Naive thymus-derived CD4-positive, alpha-beta T cell (primary cell): ENCODE measurements at regions not wholly inside any gene's neighbourhood (a gene's known extent, or its start where the extent isn't known, plus 50 kb on each side); places are given as distances from the start of the nearest gene placed in this dataset.
"Not testable (repeated sequence)": the region's sequence is repeated elsewhere in the genome, so short reads cannot be mapped to it uniquely, and the experiment has no call there.

Experiments
- ATAC-seq: fragments of 150-1000 bp; cut with Tn5 transposase; 2 replicates; pipeline ENCODE4 v1.10.0; 2021; ENCODE audit warnings: mild to moderate bottlenecking, moderate library complexity
- CTCF ChIA-PET: fragments of 350-600 bp; sonication (Branson Sonifier 250); formaldehyde crosslinking; loops from one replicate; lab custom pipeline; 2021; ENCODE audit warnings: antibody characterized with exemption; lab: Charles Lee
- POLR2A ChIA-PET: fragments of 350-600 bp; sonication (Branson Sonifier 250); formaldehyde crosslinking; loops from one replicate; lab custom pipeline; 2021; ENCODE audit warnings: antibody characterized with exemption, inconsistent platforms; lab: Charles Lee
- DNase-seq, 9 donors: peaks; one replicate each; pipeline versions ENCODE4 v3.0.0 to v3.0.0-alpha.2; 2020 to 2022; ENCODE audit warnings: mixed read lengths in 1 of 9
- H3K27ac ChIP-seq: one replicate; pipeline ENCODE4 v1.7.0; 2013; ENCODE audit warnings: mild to moderate bottlenecking, low read depth, low read length, moderate library complexity
- H3K27me3 ChIP-seq, 2 donors: one replicate each; pipeline ENCODE4 v1.7.0; 2013; ENCODE audit warnings: low read length in 2 of 2, mild to moderate bottlenecking in 2 of 2, moderate library complexity in 2 of 2; ENCODE audit not compliant: control insufficient read depth in 2 of 2, insufficient read depth in 2 of 2
- H3K36me3 ChIP-seq, 3 experiments: 1 replicate in 2 of 3; 2 replicates in 1 of 3; pipeline ENCODE4 v1.7.0; 2013; ENCODE audit warnings: low read length in 3 of 3, mild to moderate bottlenecking in 3 of 3, moderate library complexity in 1 of 3; ENCODE audit not compliant: insufficient read depth in 3 of 3, control insufficient read depth in 2 of 3
- H3K4me1 ChIP-seq, 2 donors: one replicate each; pipeline ENCODE4 v1.7.0; 2013; ENCODE audit warnings: low read length in 2 of 2, mild to moderate bottlenecking in 2 of 2, moderate library complexity in 1 of 2; ENCODE audit not compliant: control insufficient read depth in 2 of 2, insufficient read depth in 2 of 2
- H3K4me3 ChIP-seq: 2 replicates; pipeline ENCODE4 v1.7.0; 2013; ENCODE audit warnings: mild to moderate bottlenecking, low read length
- H3K9me3 ChIP-seq, 3 experiments: 1 replicate in 2 of 3; 2 replicates in 1 of 3; pipeline ENCODE4 v1.7.0; 2013; ENCODE audit warnings: low read length in 3 of 3; ENCODE audit not compliant: control insufficient read depth in 2 of 3
- H3K27ac Mint-ChIP-seq, 9 donors: one replicate each; pipeline ENCODE4 v1.8.0; 2020 to 2022; ENCODE audit warnings: mixed read lengths in 9 of 9, mild to moderate bottlenecking in 8 of 9, moderate library complexity in 5 of 9, inconsistent platforms in 2 of 9
- H3K27me3 Mint-ChIP-seq, 5 donors: one replicate each; pipeline ENCODE4 v1.8.0; 2021 to 2022; ENCODE audit warnings: mixed read lengths in 5 of 5, mild to moderate bottlenecking in 1 of 5
- H3K36me3 Mint-ChIP-seq, 5 donors: one replicate each; pipeline ENCODE4 v1.8.0; 2020 to 2022; ENCODE audit warnings: mixed read lengths in 5 of 5, mild to moderate bottlenecking in 3 of 5, inconsistent platforms in 1 of 5
- H3K4me1 Mint-ChIP-seq, 7 donors: one replicate each; pipeline ENCODE4 v1.8.0; 2020 to 2022; ENCODE audit warnings: mixed read lengths in 7 of 7, mild to moderate bottlenecking in 3 of 7, inconsistent platforms in 1 of 7
- H3K4me3 Mint-ChIP-seq, 10 donors: one replicate each; pipeline ENCODE4 v1.8.0; 2020 to 2022; ENCODE audit warnings: mild to moderate bottlenecking in 10 of 10, mixed read lengths in 10 of 10, moderate library complexity in 6 of 10, inconsistent platforms in 2 of 10
- H3K9me3 Mint-ChIP-seq, 11 donors: one replicate each; pipeline ENCODE4 v1.8.0; 2020 to 2022; ENCODE audit warnings: mixed read lengths in 11 of 11, mild to moderate bottlenecking in 4 of 11, inconsistent platforms in 1 of 11, moderate library complexity in 1 of 11
- intact Hi-C, 2 donors: fragments of 100-400 bp; cut with micrococcal nuclease; formaldehyde crosslinking; loops; one replicate each; pipeline ENCODE4 v1.15.1; 2023

- Mint-ChIP-seq H3K27me3 (peaks cover 0 to 8% (median 0%) of the 10 kb centered on the region in 5 donors), H3K4me1 (peaks cover 3 to 13% (median 10%) of the 10 kb centered on the region in 7 donors), H3K4me3 (no peak overlapping the region), H3K36me3 (peaks cover 0 to 10% (median 0%) of the 10 kb centered on the region in 5 donors), H3K9me3 (peaks cover 0 to 4% (median 0%) of the 10 kb centered on the region in 11 donors), H3K27ac (peak overlapping the region in 1 of 9 donors; percentile 15)
- no peaks in the 10 kb centered on the region for H3K27me3 ChIP-seq
- CTCF ChIA-PET: no interaction called here
- no peaks in the 10 kb centered on the region for H3K9me3 ChIP-seq
- ATAC-seq (no peak), DNase-seq (no peak)
- no peaks in the 10 kb centered on the region for H3K36me3 ChIP-seq
- intact Hi-C loops: no loop called here
- no peaks in the 10 kb centered on the region for H3K4me1 ChIP-seq
- POLR2A ChIA-PET: no interaction called here
- no peak overlapping the region for H3K27ac ChIP-seq
- H3K4me3 ChIP-seq: no peak overlapping the region
Observed at GRCh38 chr9:625613-626012, 215.9 kb upstream of the DMRT1 start.

- POLR2A ChIA-PET, H3K27me3 Mint-ChIP-seq, H3K4me3 ChIP-seq, ATAC-seq, H3K9me3 ChIP-seq, H3K27ac ChIP-seq, DNase-seq, H3K27me3 ChIP-seq, H3K4me1 ChIP-seq, H3K36me3 ChIP-seq, H3K9me3 Mint-ChIP-seq, H3K4me3 Mint-ChIP-seq, H3K36me3 Mint-ChIP-seq, intact Hi-C loops: not testable (repeated sequence)
- CTCF ChIA-PET: interaction anchor here (1.0 kb wide), 1 partner anchor 177 kb away, joined by 3 read pairs; no protein-coding TSS in a partner anchor
- peak overlapping the region in 1 of 9 donors; percentile 15 for H3K27ac Mint-ChIP-seq
- H3K4me1 Mint-ChIP-seq: peaks cover 6 to 18% (median 14%) of the 10 kb centered on the region in 7 donors
Observed at GRCh38 chr9:626114-626513, 215.4 kb upstream of the DMRT1 start.

GRCh38 chr9:626596-626995 is 214.9 kb upstream of the DMRT1 start:
- ChIA-PET CTCF (interaction anchor here (1.0 kb wide), 1 partner anchor 177 kb away, joined by 3 read pairs; no protein-coding TSS in a partner anchor), POLR2A (no interaction called here)
- Histone ChIP-seq H3K27me3 (no peaks in the 10 kb centered on the region), H3K27ac (no peak overlapping the region), H3K4me1 (peaks cover 0 to 5% of the 10 kb centered on the region in 2 donors), H3K9me3 (no peaks in the 10 kb centered on the region), H3K36me3 (no peaks in the 10 kb centered on the region), H3K4me3 (no peak overlapping the region)
- peaks cover 0 to 4% (median 0%) of the 10 kb centered on the region in 11 donors for H3K9me3 Mint-ChIP-seq
- peaks cover 0 to 8% (median 0%) of the 10 kb centered on the region in 5 donors for H3K27me3 Mint-ChIP-seq
- H3K36me3 Mint-ChIP-seq: peaks cover 0 to 8% (median 0%) of the 10 kb centered on the region in 5 donors
- ATAC-seq (no peak), DNase-seq (no peak)
- H3K27ac Mint-ChIP-seq: peak overlapping the region in 2 of 9 donors; percentile 19 to 34
- peaks cover 11 to 23% (median 19%) of the 10 kb centered on the region in 7 donors for H3K4me1 Mint-ChIP-seq
- intact Hi-C loops: no loop called here
- H3K4me3 Mint-ChIP-seq: no peak overlapping the region

GRCh38 chr9:627336-627970 is 214.0 kb upstream of the DMRT1 start:
- Mint-ChIP-seq H3K27me3 (peaks cover 0 to 8% (median 0%) of the 10 kb centered on the region in 5 donors), H3K36me3 (peaks cover 0 to 5% (median 0%) of the 10 kb centered on the region in 5 donors), H3K27ac (peak overlapping the region in 2 of 9 donors; percentile 52 to 59), H3K9me3 (peaks cover 0 to 4% (median 2%) of the 10 kb centered on the region in 11 donors), H3K4me3 (no peak overlapping the region), H3K4me1 (peaks cover 13 to 30% (median 25%) of the 10 kb centered on the region in 7 donors)
- POLR2A ChIA-PET: no interaction called here
- H3K27me3 ChIP-seq: no peaks in the 10 kb centered on the region
- no peak overlapping the region for H3K4me3 ChIP-seq
- CTCF ChIA-PET: interaction anchor here (1.0 kb wide), 1 partner anchor 176 kb away, joined by 3 read pairs; no protein-coding TSS in a partner anchor
- no peak for DNase-seq
- intact Hi-C loops: no loop called here
- no peaks in the 10 kb centered on the region for H3K36me3 ChIP-seq
- no peaks in the 10 kb centered on the region for H3K9me3 ChIP-seq
- H3K27ac ChIP-seq: no peak overlapping the region
- H3K4me1 ChIP-seq: peaks cover 0 to 9% of the 10 kb centered on the region in 2 donors
- ATAC-seq: no peak

- peaks cover 0 to 9% (median 3%) of the 10 kb centered on the region in 5 donors for H3K36me3 Mint-ChIP-seq
- no peaks in the 10 kb centered on the region for H3K36me3 ChIP-seq
- POLR2A ChIA-PET: no interaction called here
- DNase-seq: no peak
- H3K9me3 Mint-ChIP-seq: peaks cover 0 to 5% (median 2%) of the 10 kb centered on the region in 11 donors
- H3K9me3 ChIP-seq: no peaks in the 10 kb centered on the region
- CTCF ChIA-PET: no interaction called here
- ATAC-seq: no peak
- peaks cover 0 to 3% (median 0%) of the 10 kb centered on the region in 5 donors for H3K27me3 Mint-ChIP-seq
- no peak overlapping the region for H3K4me3 ChIP-seq
- peak overlapping the region in 1 of 9 donors; percentile 5 for H3K27ac Mint-ChIP-seq
- H3K27me3 ChIP-seq: no peaks in the 10 kb centered on the region
- peaks cover 13 to 30% (median 25%) of the 10 kb centered on the region in 7 donors for H3K4me1 Mint-ChIP-seq
- no peak overlapping the region for H3K4me3 Mint-ChIP-seq
- H3K4me1 ChIP-seq: peaks cover 0 to 9% of the 10 kb centered on the region in 2 donors
- intact Hi-C loops: no loop called here
- H3K27ac ChIP-seq: no peak overlapping the region
Observed at GRCh38 chr9:629146-629545, 212.4 kb upstream of the DMRT1 start.

- Histone ChIP-seq H3K36me3 (no peaks in the 10 kb centered on the region), H3K4me1 (peaks cover 0 to 9% of the 10 kb centered on the region in 2 donors), H3K4me3 (no peak overlapping the region), H3K27ac (no peak overlapping the region), H3K9me3 (no peaks in the 10 kb centered on the region), H3K27me3 (no peaks in the 10 kb centered on the region)
- peak overlapping the region in 5 of 10 donors; percentile 3 to 38 (median 25) for H3K4me3 Mint-ChIP-seq
- H3K27ac Mint-ChIP-seq: no peak overlapping the region
- intact Hi-C loops: loop anchor here in 1 of 2 donors (10.0 kb wide), 1 partner anchor 46 kb away; no protein-coding TSS in a partner anchor
- ATAC-seq (no peak), DNase-seq (no peak)
- H3K4me1 Mint-ChIP-seq: peaks cover 13 to 30% (median 25%) of the 10 kb centered on the region in 7 donors
- peaks cover 0 to 3% (median 0%) of the 10 kb centered on the region in 5 donors for H3K27me3 Mint-ChIP-seq
- H3K36me3 Mint-ChIP-seq: peaks cover 0 to 9% (median 3%) of the 10 kb centered on the region in 5 donors
- POLR2A ChIA-PET: no interaction called here
- H3K9me3 Mint-ChIP-seq: peaks cover 0 to 5% (median 2%) of the 10 kb centered on the region in 11 donors
- CTCF ChIA-PET: no interaction called here
Observed at GRCh38 chr9:630817-631216, 210.7 kb upstream of the DMRT1 start.
